HG02610 (cell line): ENCODE measurements at regions not wholly inside any gene's neighbourhood (a gene's known extent, or its start where the extent isn't known, plus 50 kb on each side); places are given as distances from the start of the nearest gene placed in this dataset.
"Not testable (repeated sequence)": the region's sequence is repeated elsewhere in the genome, so short reads cannot be mapped to it uniquely, and the experiment has no call there.

ENCODE experiments used
- ATAC-seq: cut with Tn5 transposase; IDR thresholded peaks from one replicate; pipeline ENCODE4 v1.9.1; 2021; ENCODE audit warnings: mild to moderate bottlenecking, moderate library complexity; ENCODE audit not compliant: unreplicated experiment

GRCh38 chr6:170199716-170200115 lies 91.2 kb downstream of the DLL1 start:
- ATAC-seq: no peak

DNA sequence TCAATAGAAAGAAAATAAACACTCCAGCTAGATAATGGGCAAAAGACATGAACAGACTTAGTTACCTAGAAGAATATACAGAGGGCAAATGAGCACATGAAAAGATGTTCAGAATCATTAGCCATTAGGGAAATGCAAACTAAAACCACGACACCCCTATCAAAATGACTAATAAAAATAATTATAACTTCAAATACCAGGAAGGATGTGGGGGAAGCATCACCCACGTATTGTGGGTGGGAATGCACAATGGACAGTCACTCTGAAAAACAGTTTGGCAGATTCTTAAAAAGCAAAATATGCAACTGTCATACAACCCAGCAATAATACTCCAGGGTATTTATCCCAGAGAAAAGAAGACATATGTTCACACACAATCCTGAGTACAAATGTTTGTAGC lies 92.6 kb downstream of the DLL1 start:
- ATAC-seq: no peak

DNA sequence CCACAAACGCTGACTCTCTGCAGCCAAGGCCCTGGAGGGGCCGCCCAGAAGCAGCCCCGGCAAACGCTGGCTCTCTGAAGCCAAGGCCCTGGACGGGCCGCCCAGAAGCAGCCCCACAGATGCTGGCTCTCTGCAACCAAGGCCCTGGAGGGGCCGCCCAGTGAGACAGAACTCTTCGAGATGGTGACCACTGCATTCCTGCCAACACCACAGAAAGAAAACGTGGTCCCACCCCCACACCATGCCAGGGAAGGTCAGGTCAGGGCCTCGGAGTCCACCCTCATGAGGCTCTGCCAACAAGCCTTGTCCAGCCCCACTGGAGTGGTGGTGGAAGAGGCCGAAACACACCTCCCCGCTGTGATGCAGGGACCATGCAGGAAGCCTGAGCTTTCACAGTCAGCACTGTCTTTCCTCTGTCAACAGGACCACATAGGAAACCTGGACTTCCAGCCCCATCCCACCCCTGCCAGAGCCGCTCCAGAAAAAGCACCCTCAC lies 97.5 kb downstream of the DLL1 start:
- ATAC-seq: no peak

GRCh38 chr6:170192905-170193304 lies 98.0 kb downstream of the DLL1 start:
- ATAC-seq: no peak

GRCh38 chr6:170192101-170192500 lies 98.8 kb downstream of the DLL1 start:
- not testable (repeated sequence) for ATAC-seq

DNA sequence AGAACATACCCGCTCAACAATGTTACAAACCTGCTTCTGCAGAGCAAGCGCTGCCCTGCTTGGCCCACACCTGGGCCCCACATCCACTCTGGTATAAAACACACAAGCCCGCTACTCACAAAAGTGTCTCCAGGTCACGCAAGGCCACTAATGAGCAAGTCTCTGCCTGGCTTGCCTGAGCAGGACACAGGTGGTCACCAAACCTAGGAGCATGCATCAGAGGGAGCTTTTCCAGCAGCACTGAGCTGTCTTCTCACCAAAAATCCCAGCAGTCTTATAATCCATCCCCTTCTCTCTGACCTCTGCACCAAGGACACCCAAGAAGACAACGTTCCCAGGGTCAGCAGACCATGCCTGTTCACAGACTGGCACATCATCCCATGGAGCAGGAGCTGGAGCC lies 100.8 kb downstream of the DLL1 start:
- no peak for ATAC-seq

- no peak for ATAC-seq
These were observed 101.6 kb downstream of the DLL1 start for GRCh38 chr6:170189236-170189635.

GRCh38 chr6:170188571-170189001 lies 102.3 kb downstream of the DLL1 start:
- ATAC-seq: no peak

DNA sequence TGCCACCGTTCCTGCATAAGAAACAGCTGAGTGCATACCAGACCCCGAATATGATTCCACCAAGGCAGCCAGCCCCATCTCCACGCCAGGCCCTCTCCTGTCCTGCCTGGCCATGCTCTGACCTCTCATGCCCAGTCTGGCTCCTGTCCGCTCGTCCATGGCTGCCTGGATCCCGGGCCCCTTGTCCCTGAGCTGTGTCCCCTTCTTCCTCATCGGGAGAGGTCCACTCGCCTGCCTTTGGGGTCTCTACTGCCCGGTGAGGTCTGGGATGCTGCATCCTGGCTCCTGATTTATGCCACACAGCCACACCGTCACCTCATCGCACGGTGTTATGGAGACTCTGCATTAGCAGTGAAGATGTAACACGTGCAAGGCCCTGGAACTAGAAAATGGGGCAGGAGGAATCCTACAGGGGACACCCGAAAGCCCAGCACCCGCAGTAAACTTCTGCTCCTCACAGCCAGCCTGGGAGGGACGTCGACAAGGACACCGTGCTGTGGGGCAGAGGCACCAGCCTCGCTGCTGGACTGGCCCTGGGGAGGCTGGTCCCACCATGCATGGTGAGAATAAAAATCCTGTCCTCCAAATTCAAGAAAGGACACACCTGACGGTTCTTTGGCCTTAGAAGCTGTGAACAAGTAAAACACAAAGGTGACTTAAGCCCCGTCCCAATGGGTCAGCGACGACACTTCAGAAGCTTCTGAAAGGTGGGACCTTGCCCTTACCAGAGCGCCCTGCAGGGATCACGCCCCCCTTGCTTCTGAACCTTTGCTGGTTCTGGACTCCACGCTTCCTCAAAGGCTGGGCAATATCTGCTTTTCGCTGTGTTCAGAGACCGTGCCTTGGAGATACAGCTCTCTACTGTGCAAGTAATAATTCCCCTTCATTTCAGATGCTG lies 103.0 kb downstream of the DLL1 start:
- ATAC-seq: no peak

- no peak for ATAC-seq
These were observed 103.8 kb downstream of the DLL1 start for GRCh38 chr6:170186941-170187668.

DNA sequence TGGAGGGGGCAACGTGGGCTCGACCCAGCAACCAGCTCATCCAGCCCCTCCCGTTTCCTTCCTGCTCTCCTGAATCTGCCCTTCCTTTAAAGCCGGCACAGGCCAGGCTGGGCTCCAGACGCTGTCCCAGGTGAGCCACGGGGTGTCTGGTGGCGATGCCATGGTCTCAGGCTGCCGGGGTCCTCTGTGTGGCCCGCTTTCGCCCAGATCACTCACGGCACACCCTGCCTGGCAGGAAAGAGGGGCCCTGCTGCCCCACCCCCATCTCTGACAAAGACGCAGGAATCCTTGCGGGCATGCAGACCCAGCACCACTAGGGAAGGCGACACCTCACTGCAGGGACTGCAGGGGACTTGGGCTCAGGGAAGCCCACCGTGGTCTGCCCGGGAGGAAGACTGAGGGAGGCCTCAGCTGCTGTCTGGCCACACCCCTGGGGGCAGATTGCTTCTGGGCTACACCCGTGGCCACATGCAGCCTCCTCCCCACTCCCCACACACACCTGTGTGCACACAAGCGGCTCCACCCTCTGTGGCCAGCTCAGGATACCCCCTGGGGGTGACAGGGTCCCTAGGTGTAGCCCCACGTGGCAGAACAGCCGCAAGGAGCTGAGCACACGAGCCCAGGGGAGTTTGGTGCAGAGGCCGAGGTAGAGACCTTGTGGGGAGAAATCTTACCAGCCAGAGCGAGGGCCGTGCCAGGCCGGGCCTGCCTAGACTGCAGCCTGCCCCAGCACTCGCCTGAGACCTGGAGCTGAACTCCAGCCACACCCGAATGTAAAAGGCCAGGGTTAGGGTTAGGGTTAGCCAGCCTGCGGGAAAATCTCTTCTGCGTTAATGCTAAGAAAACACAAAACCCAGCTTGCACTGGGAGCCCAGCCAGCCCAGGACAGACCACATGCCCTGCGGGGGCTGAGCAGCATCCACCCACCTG lies 104.6 kb downstream of the DLL1 start:
- ATAC-seq: no peak

DNA sequence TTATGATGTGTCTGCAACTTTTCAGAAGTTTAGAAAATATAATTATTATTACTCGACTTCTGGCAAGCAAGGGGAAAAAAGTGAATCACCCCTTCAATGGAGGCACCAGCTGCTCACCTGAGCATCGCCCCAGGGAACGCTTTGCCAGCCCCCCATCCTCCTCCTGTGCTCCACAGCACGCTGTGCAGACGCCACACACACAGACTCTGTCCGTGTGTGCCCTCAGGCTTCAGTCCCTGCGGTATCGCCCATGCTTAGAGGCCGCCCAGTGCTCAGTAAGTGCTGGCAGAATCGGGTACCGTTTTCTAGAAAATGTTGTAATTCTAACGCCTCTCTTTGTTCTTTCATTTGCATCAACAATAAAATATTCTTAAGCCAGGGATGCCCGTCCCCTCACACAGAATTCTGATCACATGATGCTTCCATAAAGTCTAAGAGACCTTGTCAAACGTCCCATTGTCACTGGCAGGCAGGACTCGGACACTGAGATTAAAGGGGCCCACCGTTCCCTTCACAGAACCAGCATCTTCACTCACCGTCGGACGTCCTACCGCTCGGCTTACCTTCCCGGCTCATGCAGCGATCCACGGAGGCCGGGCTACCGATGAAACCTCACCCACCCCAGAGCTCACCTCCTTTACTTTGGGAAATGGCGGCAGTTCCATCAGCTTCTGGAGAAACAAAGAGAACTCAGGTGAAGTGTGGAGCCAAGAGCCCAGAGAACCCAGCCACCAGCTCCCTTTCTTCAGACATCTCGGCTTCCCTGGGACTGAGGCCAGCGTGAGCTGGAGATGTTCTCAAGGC lies 105.5 kb downstream of the DLL1 start:
- no peak for ATAC-seq

- no peak for ATAC-seq
These were observed 106.6 kb downstream of the DLL1 start for GRCh38 chr6:170184316-170184715.

GRCh38 chr6:170183521-170183920 lies 107.4 kb downstream of the DLL1 start:
- ATAC-seq: no peak

DNA sequence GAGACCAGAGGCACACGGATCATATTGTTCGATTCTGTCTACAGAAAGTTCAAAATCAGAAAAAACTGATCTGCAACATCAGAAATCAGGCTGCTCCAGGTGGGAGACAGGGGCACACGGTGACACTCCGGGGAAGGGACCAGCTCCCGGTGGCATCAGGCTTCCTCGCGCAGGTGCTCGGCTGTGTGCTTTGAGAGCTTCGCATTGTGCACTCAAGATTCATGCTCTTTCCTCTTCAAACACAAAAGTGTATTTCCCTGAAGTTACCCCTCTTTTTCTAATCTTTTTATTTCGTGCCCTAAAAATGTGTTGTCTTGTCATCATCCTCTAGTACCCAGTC lies 108.1 kb downstream of the DLL1 start:
- ATAC-seq: no peak

GRCh38 chr6:170182093-170182780 lies 108.6 kb downstream of the DLL1 start:
- ATAC-seq: no peak

DNA sequence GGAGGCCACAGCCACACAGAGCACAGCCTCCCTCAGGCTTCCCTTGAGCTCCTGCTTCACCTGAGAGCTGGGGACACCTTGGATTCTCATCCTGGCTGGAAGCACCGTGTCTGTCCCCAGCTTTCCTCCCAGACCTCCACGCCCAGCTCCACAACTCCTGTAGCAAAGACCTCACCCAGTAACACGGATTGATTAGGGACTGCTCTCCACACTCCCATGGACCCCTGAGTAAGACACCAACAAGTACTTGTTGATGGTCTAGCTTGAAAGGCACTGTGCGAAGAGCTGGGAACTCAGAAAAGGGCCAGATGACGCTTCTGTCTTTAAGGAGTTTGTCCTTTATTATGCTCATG lies 109.6 kb downstream of the DLL1 start:
- ATAC-seq: no peak

DNA sequence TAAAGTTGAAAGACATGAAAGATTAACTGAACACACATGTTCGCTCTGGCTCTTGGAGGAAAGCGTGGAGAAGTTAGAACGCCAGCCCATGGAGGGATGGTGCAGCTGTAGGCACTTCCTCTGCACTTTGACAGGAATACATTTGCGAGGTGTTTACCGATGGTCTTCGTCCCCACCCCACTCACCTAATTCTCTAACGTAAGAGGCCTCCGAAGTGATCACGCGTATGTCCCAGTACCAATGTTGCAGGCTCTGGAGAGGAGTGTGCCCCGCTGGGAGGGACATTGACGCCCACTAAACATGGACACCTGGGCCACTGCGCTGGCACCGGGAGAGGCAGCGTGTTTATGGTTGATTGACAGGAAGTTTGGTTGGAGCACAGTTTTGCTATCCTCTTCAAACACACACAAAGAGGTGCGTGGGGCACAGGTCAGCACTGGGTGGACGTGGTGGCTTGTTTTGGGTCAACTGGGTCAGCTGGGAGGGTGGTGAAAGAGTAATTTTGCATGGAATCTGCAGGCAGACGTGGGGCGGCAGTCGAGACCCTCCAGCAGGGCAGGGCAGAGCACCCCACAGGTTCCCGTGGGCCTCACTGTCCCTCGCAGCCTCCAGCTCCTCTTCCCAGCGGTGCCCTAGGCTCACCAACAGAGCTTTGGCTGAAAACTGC lies 110.1 kb downstream of the DLL1 start:
- no peak for ATAC-seq
